A549 (cell line): ENCODE measurements at regions not wholly inside any gene's neighbourhood (a gene's known extent, or its start where the extent isn't known, plus 50 kb on each side); places are given as distances from the start of the nearest gene placed in this dataset.

ENCODE experiments used
- ATAC-seq, 2 experiments: fragments of 200-7000 bp in 1 of 2; fragments of >200 bp in 1 of 2; cut with Nextera tagmentation in 1 of 2; cut with Tn5 transposase in 1 of 2; 3 replicates each; pipeline versions ENCODE4 v1.8.0 to v1.9.1; 2018 to 2020; ENCODE audit warnings: mild to moderate bottlenecking in 1 of 2, moderate library complexity in 1 of 2
- CTCF ChIA-PET: fragments of 300-600 bp; sonication (Branson Sonifier 250); formaldehyde crosslinking; extraction: SDS; loops from one replicate; lab custom pipeline; 2021; ENCODE audit warnings: antibody characterized with exemption, inconsistent platforms; lab: Yijun Ruan, JAX
- POLR2A ChIA-PET: fragments of 350-600 bp; formaldehyde crosslinking; extraction: SDS; loops from one replicate; lab custom pipeline; 2021; ENCODE audit warnings: antibody characterized with exemption, inconsistent platforms; lab: Yijun Ruan, JAX
- DNase-seq, 2 experiments: peaks; one replicate each; pipeline versions ENCODE4 v3.0.0 to v3.0.0-alpha.2; 2011 to 2016; ENCODE audit warnings: low read depth in 1 of 2, low spot score in 1 of 2
- FAIRE-seq: peaks from 2 replicates; lab custom pipeline; 2011; peaks lifted over from hg19 to GRCh38; lab: Jason Lieb, UNC
- H3K27ac ChIP-seq, 2 experiments: fragments of >200 bp; sonication (Bioruptor Twin); formaldehyde crosslinking; 3 replicates each; pipeline ENCODE4 v1.5.1; 2016 to 2017
- H3K4me1 ChIP-seq: fragments of >200 bp; sonication (Bioruptor Twin); formaldehyde crosslinking; 3 replicates; pipeline ENCODE4 v1.6.1; 2016
- H3K4me2 ChIP-seq: fragments of >200 bp; sonication (Bioruptor Twin); formaldehyde crosslinking; 3 replicates; pipeline ENCODE4 v1.6.1; 2016
- H3K4me3 ChIP-seq: fragments of >200 bp; sonication (Bioruptor Twin); formaldehyde crosslinking; 3 replicates; pipeline ENCODE4 v1.5.1; 2016
- H3K9me3 ChIP-seq: fragments of >200 bp; sonication (Bioruptor Twin); formaldehyde crosslinking; 3 replicates; pipeline ENCODE4 v1.6.1; 2016
- CBX8 ChIP-seq: fragments of 200-600 bp; sonication (generic); IDR thresholded peaks from 2 replicates; pipeline ENCODE4 v1.6.1; 2016
- CEBPB ChIP-seq, 2 experiments: fragments of >200 bp in 1 of 2; sonication (Bioruptor Twin) in 1 of 2; formaldehyde crosslinking in 1 of 2; IDR thresholded peaks; 2 replicates each; pipeline ENCODE4 v1.6.1; 2012 to 2016
- CHD2 ChIP-seq: fragments of 150-350 bp; IDR thresholded peaks from 2 replicates; pipeline ENCODE4 v1.6.1; 2014; ENCODE audit warnings: low read length; ENCODE audit not compliant: partially characterized antibody
- E2F6 ChIP-seq: IDR thresholded peaks from 2 replicates; pipeline ENCODE4 v1.6.1; 2012; ENCODE audit warnings: low read depth, borderline replicate concordance
- EP300 ChIP-seq, 2 experiments: fragments of >200 bp; sonication (Bioruptor Twin); formaldehyde crosslinking; IDR thresholded peaks; 2 replicates in 1 of 2; 3 replicates in 1 of 2; pipeline ENCODE4 v1.6.1; 2016 to 2017
- FOXS1 ChIP-seq: fragments of 250-450 bp; sonication (Bioruptor Pico); IDR thresholded peaks from 2 replicates; pipeline ENCODE4 v1.5.0; 2020; ENCODE audit warnings: mild to moderate bottlenecking, moderate library complexity
- JUN ChIP-seq, 2 experiments: fragments of >200 bp; sonication (Bioruptor Twin); formaldehyde crosslinking; IDR thresholded peaks; 2 replicates in 1 of 2; 3 replicates in 1 of 2; pipeline ENCODE4 v1.6.1; 2016 to 2017
- KDM1A ChIP-seq: fragments of 200-600 bp; sonication (generic); IDR thresholded peaks from 2 replicates; pipeline ENCODE4 v1.6.1; 2016; ENCODE audit warnings: low read depth, mild to moderate bottlenecking
- MAFK ChIP-seq: fragments of 450-650 bp; IDR thresholded peaks from 2 replicates; pipeline ENCODE4 v1.6.1; 2014; ENCODE audit not compliant: partially characterized antibody
- MAZ ChIP-seq: fragments of 150-350 bp; IDR thresholded peaks from 2 replicates; pipeline ENCODE4 v1.6.1; 2014; ENCODE audit warnings: antibody characterized with exemption, low read depth, low read length, borderline replicate concordance
- NPAS2 ChIP-seq: fragments of 250-450 bp; sonication (Bioruptor Pico); IDR thresholded peaks from 2 replicates; pipeline ENCODE4 v1.8.0; 2022; ENCODE audit warnings: mild to moderate bottlenecking, moderate library complexity, borderline replicate concordance
- POLR2AphosphoS2 ChIP-seq: conservative IDR thresholded peaks from 2 replicates; pipeline ENCODE4 v1.6.1; 2012; ENCODE audit warnings: low read length, improper control_type of control experiment, inconsistent platforms
- RAD21 ChIP-seq, 2 experiments: fragments of >200 bp in 1 of 2; sonication (Bioruptor Twin) in 1 of 2; formaldehyde crosslinking in 1 of 2; IDR thresholded peaks in 1 of 2; conservative IDR thresholded peaks in 1 of 2; 2 replicates in 1 of 2; 3 replicates in 1 of 2; pipeline ENCODE4 v1.6.1; 2012 to 2018; ENCODE audit warnings: inconsistent platforms in 1 of 2
- RARB ChIP-seq: fragments of 250-450 bp; sonication (Bioruptor Pico); IDR thresholded peaks from 2 replicates; pipeline ENCODE4 v1.8.0; 2021; ENCODE audit warnings: mild to moderate bottlenecking, moderate library complexity
- RCOR1 ChIP-seq: fragments of 150-350 bp; IDR thresholded peaks from 2 replicates; pipeline ENCODE4 v1.6.1; 2014; ENCODE audit warnings: antibody characterized with exemption, low read length, low read depth
- RNF2 ChIP-seq: fragments of 200-600 bp; sonication (generic); IDR thresholded peaks from 2 replicates; pipeline ENCODE4 v1.6.1; 2016; ENCODE audit warnings: low read depth, mild to moderate bottlenecking, antibody characterized with exemption, moderate library complexity, borderline replicate concordance
- TP53 ChIP-seq: fragments of 250-450 bp; sonication (Bioruptor Pico); IDR thresholded peaks from 2 replicates; pipeline ENCODE4 v1.5.0; 2021; ENCODE audit warnings: mild to moderate bottlenecking, moderate library complexity
- ZC3H11A ChIP-seq: fragments of 450-650 bp; IDR thresholded peaks from 2 replicates; pipeline ENCODE4 v1.6.1; 2014; ENCODE audit warnings: antibody characterized with exemption, mild to moderate bottlenecking
- ZFP36 ChIP-seq: fragments of 450-650 bp; IDR thresholded peaks from 2 replicates; pipeline ENCODE4 v1.6.1; 2014; ENCODE audit warnings: borderline replicate concordance; ENCODE audit not compliant: partially characterized antibody
- WGBS: methylation state at CpG from one replicate; pipeline ENCODE4 v1.1.6; 2017; ENCODE audit errors: missing lambda C conversion rate; 5-methylcytosine and 5-hydroxymethylcytosine counted together
- TF ChIP-seq, protein P1 (sequence below): fragments of 450-650 bp; IDR thresholded peaks from 2 replicates; pipeline ENCODE4 v1.6.1; 2014; ENCODE audit warnings: antibody characterized with exemption
- TF ChIP-seq, protein P2 (sequence below): IDR thresholded peaks from 2 replicates; pipeline ENCODE4 v1.6.1; 2012
- TF ChIP-seq, protein P3 (sequence below): fragments of 200-600 bp; sonication (generic); IDR thresholded peaks from 2 replicates; pipeline ENCODE4 v1.6.1; 2016; ENCODE audit warnings: antibody characterized with exemption, mild to moderate bottlenecking, moderate library complexity

- ATAC-seq, result no peak
- Histone ChIP-seq H3K27ac (no peak overlapping the region), H3K4me2 (no peak overlapping the region), H3K4me1 (no peaks in the 10 kb centered on the region), H3K9me3 (no peaks in the 10 kb centered on the region), H3K4me3 (no peak overlapping the region)
- no peak for TF ChIP-seq FOXS1
- no peak for TF ChIP-seq KDM1A
- TF ChIP-seq CEBPB (IDR thresholded peaks at IDR 0.05), result no peak
- no peak for TF ChIP-seq JUN (IDR thresholded peaks at IDR 0.05)
- TF ChIP-seq, protein P1, sequence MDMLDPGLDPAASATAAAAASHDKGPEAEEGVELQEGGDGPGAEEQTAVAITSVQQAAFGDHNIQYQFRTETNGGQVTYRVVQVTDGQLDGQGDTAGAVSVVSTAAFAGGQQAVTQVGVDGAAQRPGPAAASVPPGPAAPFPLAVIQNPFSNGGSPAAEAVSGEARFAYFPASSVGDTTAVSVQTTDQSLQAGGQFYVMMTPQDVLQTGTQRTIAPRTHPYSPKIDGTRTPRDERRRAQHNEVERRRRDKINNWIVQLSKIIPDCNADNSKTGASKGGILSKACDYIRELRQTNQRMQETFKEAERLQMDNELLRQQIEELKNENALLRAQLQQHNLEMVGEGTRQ, result no peak
- TF ChIP-seq MAFK, result peak; percentile 72
- DNase-seq, result no peak
- FAIRE-seq, result no peak
- WGBS, result 34% methylated on average over 1 of the region's 1 CpG
- ChIA-PET CTCF (interaction anchor here (0.6 to 1.2 kb wide), 2 partner anchors 113 to 1554 kb away, joined by 3 read pairs; no protein-coding TSS in a partner anchor), POLR2A (no interaction called here)
These were observed 101.4 kb upstream of the MSX2 start for GRCh38 chr5:174623018-174623417.

GRCh38 chr5:174623433-174624019, 100.9 kb upstream of the MSX2 start:
- Histone ChIP-seq H3K4me2 (no peak overlapping the region), H3K4me1 (no peaks in the 10 kb centered on the region)
- TF ChIP-seq CEBPB (IDR thresholded peaks at IDR 0.05), result no peak
- no peak for TF ChIP-seq RNF2
- no peak for TF ChIP-seq RARB (CRISPR knock-in tag)
- no peak for TF ChIP-seq JUN (IDR thresholded peaks at IDR 0.05)
- TF ChIP-seq, protein P1, result no peak
- no peak for TF ChIP-seq E2F6
- TF ChIP-seq POLR2AphosphoS2, result no peak
- no peak for TF ChIP-seq NPAS2 (CRISPR knock-in tag)
- no peak for TF ChIP-seq TP53 (CRISPR knock-in tag)
- no peak for TF ChIP-seq ZFP36
- TF ChIP-seq CHD2, result no peak
- TF ChIP-seq RCOR1, result no peak
- TF ChIP-seq ZC3H11A, result no peak
- TF ChIP-seq MAZ, result no peak
- TF ChIP-seq, protein P2, sequence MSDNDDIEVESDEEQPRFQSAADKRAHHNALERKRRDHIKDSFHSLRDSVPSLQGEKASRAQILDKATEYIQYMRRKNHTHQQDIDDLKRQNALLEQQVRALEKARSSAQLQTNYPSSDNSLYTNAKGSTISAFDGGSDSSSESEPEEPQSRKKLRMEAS, result no peak
- TF ChIP-seq, protein P3, sequence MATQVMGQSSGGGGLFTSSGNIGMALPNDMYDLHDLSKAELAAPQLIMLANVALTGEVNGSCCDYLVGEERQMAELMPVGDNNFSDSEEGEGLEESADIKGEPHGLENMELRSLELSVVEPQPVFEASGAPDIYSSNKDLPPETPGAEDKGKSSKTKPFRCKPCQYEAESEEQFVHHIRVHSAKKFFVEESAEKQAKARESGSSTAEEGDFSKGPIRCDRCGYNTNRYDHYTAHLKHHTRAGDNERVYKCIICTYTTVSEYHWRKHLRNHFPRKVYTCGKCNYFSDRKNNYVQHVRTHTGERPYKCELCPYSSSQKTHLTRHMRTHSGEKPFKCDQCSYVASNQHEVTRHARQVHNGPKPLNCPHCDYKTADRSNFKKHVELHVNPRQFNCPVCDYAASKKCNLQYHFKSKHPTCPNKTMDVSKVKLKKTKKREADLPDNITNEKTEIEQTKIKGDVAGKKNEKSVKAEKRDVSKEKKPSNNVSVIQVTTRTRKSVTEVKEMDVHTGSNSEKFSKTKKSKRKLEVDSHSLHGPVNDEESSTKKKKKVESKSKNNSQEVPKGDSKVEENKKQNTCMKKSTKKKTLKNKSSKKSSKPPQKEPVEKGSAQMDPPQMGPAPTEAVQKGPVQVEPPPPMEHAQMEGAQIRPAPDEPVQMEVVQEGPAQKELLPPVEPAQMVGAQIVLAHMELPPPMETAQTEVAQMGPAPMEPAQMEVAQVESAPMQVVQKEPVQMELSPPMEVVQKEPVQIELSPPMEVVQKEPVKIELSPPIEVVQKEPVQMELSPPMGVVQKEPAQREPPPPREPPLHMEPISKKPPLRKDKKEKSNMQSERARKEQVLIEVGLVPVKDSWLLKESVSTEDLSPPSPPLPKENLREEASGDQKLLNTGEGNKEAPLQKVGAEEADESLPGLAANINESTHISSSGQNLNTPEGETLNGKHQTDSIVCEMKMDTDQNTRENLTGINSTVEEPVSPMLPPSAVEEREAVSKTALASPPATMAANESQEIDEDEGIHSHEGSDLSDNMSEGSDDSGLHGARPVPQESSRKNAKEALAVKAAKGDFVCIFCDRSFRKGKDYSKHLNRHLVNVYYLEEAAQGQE, result no peak
- TF ChIP-seq RAD21 (conservative IDR thresholded peaks at IDR 0.05 in 1 of 2, IDR thresholded peaks at IDR 0.05 in 1 of 2), result no peak
- no peak for TF ChIP-seq CBX8
- no peak for TF ChIP-seq EP300 (IDR thresholded peaks at IDR 0.05)
- TF ChIP-seq, all 56 proteins: peak for 0
- CTCF ChIA-PET, result interaction anchor here (0.6 to 1.2 kb wide), 2 partner anchors 113 to 1553 kb away, joined by 3 read pairs; no protein-coding TSS in a partner anchor
- FAIRE-seq, result no peak
- no peak overlapping the region for H3K4me3 ChIP-seq
- POLR2A ChIA-PET, result no interaction called here
- H3K27ac ChIP-seq, result no peak overlapping the region
- DNase-seq, result no peak
- 52% methylated on average over 7 of the region's 7 CpGs for whole genome bisulfite sequencing
- ATAC-seq, result no peak
- H3K9me3 ChIP-seq, result no peaks in the 10 kb centered on the region
